HG02571 (cell line): ENCODE measurements at regions not wholly inside any gene's neighbourhood (a gene's known extent, or its start where the extent isn't known, plus 50 kb on each side); places are given as distances from the start of the nearest gene placed in this dataset.

Experiments used
- ATAC-seq: cut with Tn5 transposase; IDR thresholded peaks from one replicate; pipeline ENCODE4 v1.9.1; 2021; ENCODE audit warnings: mild to moderate bottlenecking, moderate library complexity; ENCODE audit not compliant: unreplicated experiment

- ATAC-seq = no peak
Measured at GRCh38 chr9:118836891-118837290, 532.3 kb downstream of the BRINP1 start.

GRCh38 chr9:118871531-118871930, 497.7 kb downstream of the BRINP1 start:
- no peak for ATAC-seq

DNA sequence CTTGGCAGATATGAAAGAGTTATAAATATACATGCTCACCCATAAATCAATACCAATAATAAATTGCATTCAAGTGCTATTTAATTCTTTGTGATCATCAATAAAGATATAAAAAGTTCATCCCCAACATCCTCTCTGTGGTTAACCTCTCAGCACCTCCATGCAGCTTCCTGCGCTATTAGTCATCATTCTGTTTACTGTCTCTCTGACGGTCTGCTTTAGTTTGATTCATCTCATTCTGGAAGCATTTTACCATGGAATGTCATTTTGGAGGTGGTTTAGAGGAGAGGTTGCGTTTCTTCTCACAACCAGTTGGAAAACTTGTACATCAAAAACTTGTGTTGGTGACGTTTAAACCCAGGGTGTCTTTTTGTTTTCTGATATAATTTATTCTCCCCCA, 486.6 kb downstream of the BRINP1 start:
- no peak for ATAC-seq

- ATAC-seq = no peak
Measured at GRCh38 chr9:118883411-118883810, 485.8 kb downstream of the BRINP1 start.

DNA sequence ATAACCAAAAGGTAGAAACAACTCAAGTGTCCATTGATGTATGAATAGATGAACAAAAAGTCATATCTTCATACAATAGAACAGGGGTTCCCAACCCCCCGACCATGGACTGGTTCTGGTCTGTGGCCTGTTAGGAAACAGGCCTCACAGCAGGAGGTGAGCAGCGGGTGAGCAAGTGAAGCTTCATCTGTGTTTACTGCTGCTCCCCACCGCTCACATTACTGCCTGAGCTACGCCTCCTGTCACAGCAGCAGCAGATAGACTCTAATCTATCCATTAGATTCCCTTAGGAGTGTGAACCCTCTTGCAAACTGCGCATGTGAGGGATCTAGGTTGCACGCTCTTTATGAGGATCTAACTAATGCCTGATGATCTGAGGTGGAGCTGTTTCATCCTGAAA, 478.0 kb downstream of the BRINP1 start:
- no peak for ATAC-seq

GRCh38 chr9:118896324-118897000, 472.8 kb downstream of the BRINP1 start:
- no peak for ATAC-seq

- ATAC-seq = no peak
Measured at GRCh38 chr9:118918180-118918579, 451.1 kb downstream of the BRINP1 start.

- ATAC-seq = no peak
Measured at GRCh38 chr9:118928722-118929121, 440.5 kb downstream of the BRINP1 start.

- no peak for ATAC-seq
Measured at GRCh38 chr9:118929287-118929686, 439.9 kb downstream of the BRINP1 start.

- ATAC-seq = no peak
Measured at GRCh38 chr9:118931941-118932340, 437.3 kb downstream of the BRINP1 start.

- no peak for ATAC-seq
Measured at GRCh38 chr9:118938581-118938980, 430.7 kb downstream of the BRINP1 start.

DNA sequence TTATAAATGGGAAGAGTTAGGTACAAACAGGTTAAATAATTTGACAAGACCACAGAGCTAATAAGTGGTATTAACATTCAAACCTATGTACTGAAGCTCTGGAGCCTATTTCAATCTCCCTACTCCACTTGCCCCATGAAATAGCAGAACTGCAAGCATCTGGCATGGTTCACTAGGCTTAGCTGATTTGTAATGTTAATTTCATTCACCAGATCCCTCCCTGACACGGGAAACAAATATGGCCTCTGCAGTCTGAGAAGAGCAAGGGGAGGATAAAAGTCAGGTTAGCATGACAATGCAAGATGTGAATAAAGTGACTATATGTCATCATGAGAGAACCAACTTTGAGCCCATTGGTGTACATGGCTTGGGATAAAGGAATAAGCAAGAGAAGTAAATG, 428.8 kb downstream of the BRINP1 start:
- ATAC-seq = no peak

GRCh38 chr9:118946669-118947068, 422.6 kb downstream of the BRINP1 start:
- ATAC-seq = no peak

DNA sequence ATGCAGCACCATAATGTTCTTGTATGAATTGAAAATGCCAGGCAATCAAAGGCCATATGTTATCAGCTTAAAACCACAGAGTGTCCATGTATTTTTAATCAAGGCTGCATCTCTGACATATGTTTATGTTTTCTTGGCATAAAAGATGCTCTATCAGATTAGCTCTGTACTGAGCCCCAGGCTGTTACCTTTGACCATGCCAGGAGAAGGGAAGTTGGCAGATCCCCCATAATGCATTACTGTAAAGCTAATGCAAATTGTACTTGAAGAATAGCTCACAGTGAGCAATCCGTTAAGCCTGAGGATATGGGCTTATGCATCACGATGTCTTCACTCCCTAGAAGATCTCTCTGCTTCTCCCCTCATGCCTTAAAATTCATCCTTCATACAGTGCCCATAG, 414.4 kb downstream of the BRINP1 start:
- ATAC-seq = no peak

DNA sequence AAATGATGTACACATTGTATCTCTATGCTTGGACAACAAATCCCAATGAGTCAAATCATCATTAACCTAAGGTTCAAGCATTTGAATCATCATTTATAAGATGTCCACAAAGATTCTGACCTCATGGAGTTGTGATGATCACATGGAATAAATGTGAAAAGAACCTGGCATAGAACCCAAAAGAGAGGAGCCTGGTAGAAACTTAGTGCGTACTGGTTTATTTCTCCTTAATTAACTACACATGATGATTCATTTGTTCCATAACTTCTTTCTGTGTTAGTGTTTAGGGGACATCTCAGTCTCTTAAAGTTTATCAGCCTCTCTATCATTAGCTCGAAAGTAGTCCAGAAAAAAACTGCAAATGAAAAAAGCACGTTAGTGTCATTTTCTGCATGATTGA, 411.6 kb downstream of the BRINP1 start:
- no peak for ATAC-seq

DNA sequence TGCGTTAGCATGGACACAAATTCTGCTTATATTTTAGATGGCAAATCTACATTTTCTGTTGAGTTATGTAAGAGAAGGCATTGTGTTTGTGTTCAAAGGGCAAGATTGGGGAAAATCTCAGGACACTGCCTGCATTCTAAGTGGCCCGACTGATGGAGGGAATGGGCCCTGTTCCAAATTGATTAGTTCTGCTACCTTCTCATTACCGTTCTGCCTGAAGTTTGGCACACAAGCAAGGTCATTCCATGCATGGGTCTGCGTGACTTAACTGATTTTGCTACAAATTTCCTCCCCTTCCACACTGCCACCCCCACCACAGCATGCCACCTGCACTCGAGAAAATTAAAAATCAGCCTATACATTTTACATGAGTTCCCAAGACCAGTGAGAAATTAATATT, 409.9 kb downstream of the BRINP1 start:
- ATAC-seq = no peak

- no peak for ATAC-seq
Measured at GRCh38 chr9:118961857-118962256, 407.4 kb downstream of the BRINP1 start.

- ATAC-seq = no peak
Measured at GRCh38 chr9:118962426-118962825, 406.8 kb downstream of the BRINP1 start.

DNA sequence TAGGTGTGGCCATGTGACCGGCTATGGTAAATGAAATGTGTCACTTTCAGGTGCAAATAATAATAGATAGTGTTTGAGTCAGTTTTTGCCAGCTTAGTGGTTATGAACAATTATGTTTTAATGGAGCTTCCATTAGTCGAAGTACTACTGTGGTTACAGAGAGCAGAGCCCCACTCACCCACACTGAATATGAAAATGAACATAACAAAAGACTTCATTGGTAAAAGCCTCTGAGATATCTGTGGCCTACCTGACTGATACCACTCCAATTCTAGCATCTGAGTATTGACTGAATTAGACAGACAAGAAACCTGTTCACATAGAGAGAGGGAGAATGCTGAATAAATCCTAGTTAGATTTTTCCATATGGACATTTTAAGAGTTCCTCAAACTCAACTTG, 405.6 kb downstream of the BRINP1 start:
- ATAC-seq = no peak

- no peak for ATAC-seq
Measured at GRCh38 chr9:118967901-118968300, 401.3 kb downstream of the BRINP1 start.

DNA sequence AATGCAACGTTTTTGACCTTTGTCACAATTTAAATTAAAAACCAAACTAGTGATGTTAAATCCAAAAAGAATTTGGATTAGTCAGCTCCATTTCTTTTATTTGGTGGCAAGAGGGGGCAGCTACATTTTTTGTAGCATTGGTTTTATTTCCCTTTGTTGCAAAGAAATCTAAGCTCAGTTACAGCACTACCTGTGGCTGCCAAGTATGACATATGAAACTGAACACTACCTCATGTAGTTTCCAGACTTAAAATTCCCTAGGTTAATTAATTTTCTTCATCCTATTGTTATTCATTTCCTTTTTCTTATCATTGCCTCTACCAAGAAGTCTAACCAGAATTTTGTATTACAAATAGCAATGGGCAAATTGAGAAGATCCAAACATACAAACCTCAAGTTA, 393.5 kb downstream of the BRINP1 start:
- ATAC-seq = no peak

DNA sequence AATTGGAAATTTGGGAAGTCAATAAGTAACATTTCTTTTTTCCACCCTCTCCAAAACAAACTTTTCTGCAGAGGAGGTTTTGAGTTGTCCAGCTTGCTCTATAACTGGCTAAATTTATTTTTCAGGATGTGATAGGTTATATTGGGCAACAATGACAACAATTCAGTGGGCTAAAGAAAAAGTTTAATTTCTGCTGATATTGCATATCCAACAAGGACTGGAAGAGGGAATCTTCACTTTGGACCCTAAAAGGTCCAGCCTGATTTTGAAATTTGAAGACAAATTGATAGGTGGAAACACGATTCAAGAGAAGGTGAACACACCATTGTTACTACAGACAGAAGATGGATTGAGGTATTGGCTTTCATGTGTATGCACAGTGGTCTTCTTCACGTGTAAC, 393.1 kb downstream of the BRINP1 start:
- ATAC-seq = no peak

DNA sequence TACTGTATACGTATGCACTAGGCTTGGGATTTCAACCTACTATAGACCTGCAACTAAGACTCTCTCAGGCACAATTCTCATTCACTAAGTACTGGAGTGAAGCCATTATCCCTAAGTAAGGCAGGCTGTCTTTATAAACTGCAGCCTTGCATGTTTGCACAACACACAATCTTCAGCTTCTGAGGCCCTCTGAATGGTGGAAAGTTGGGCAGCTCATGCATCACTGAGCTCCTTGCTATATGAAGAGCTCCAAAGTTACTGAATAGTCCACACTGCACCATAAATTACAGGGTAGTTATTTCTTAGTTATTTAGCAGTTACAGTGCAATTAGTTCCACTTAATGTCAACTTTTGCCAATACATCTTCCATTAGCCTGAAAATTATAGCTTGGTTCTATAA, 384.6 kb downstream of the BRINP1 start:
- ATAC-seq = no peak
